Fibroblast of the aortic adventitia (primary cell): ENCODE measurements at regions not wholly inside any gene's neighbourhood (a gene's known extent, or its start where the extent isn't known, plus 50 kb on each side); places are given as distances from the start of the nearest gene placed in this dataset.

Experiments
- DNase-seq: peaks from one replicate; pipeline ENCODE4 v3.0.0-alpha.2; 2010; ENCODE audit warnings: low read depth
- H3K4me3 ChIP-seq: 2 replicates; pipeline ENCODE4 v1.5.1; 2011; ENCODE audit warnings: low read depth, mild to moderate bottlenecking, control low read depth, low read length, moderate library complexity
- CTCF ChIP-seq: IDR thresholded peaks from 2 replicates; pipeline ENCODE4 v1.5.1; 2011; ENCODE audit warnings: mild to moderate bottlenecking, low read length, control low read depth, inconsistent platforms; ENCODE audit not compliant: insufficient read depth

- H3K4me3 ChIP-seq: no peak overlapping the region
- peak; percentile 25 for DNase-seq
- TF ChIP-seq CTCF: no peak
Observed at GRCh38 chr13:50691176-50691680, 152.3 kb downstream of the DLEU7 start.

DNA sequence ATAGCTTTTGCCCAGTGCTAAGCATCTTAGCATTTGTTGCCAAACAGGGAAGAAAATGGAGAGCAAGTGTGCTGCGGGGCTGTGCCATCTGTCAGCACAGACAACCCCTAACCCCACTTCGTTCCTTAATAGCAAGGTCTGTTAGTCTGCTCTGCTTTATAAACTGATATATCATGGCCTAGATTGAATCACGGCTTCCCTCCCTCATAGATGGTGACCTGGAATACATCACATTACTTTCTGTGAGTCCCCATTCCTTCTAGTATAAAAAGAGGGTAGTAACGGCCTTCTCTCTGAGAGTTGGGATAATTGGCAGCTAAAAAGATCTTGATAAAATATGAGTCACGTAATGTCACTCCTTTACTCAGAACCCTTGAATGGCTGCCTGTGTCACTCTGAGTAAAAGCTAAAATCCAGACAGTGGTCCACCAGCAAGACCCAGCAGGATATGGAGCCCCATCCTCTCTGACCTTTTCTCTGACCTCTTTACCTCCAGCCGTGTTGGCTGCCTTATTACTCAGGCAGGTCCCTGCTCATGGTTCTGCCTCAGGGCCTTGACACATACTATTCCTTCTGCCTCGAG is 151.7 kb downstream of the DLEU7 start:
- peak; percentile 20 for DNase-seq
- no peak overlapping the region for H3K4me3 ChIP-seq
- no peak for TF ChIP-seq CTCF

DNA sequence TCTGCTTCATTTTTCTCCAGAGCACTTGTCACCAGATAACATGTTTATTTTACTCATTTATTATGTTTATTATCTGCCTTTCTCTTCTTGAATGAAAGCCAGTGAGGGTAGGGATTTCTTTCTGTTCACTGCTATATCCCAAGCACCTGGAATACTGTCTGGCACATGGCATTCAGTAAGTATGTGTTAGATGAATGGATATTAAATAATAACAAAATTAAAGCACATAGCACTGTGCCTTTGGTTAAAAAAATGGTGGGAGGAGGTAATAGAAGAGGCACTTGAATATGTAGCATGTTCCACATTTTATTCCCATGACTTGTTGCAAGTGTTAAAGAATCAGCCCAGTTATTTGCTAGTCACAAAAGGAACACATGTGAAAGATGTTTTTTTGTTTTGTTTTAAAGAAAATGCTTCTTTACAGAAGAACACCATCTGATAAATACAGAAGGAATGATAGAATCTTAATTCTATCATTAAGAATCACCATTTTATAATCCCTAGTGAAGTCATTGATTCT is 151.0 kb downstream of the DLEU7 start:
- no peak for TF ChIP-seq CTCF
- no peak overlapping the region for H3K4me3 ChIP-seq
- DNase-seq: no peak

DNA sequence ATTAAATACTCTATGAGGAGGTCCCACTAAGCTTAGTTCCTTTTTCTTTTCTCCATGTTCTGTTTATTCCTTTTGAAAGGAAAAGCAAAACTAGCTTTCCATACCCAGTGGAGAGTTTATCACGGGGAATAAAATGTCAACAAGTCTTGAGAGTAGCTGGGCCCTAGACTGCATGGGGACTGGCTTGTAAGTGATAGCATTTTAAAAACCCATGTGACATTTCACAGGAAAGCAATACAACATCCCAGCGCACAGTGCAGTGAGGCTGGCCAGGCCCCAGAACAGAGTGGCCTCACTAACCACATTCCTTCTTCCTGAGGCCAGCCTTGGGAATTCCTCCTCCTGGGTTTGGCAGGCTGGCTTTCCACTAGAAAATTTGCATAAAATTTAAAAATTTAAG is 149.8 kb downstream of the DLEU7 start:
- TF ChIP-seq CTCF: no peak
- DNase-seq: peak; percentile 55

DNA sequence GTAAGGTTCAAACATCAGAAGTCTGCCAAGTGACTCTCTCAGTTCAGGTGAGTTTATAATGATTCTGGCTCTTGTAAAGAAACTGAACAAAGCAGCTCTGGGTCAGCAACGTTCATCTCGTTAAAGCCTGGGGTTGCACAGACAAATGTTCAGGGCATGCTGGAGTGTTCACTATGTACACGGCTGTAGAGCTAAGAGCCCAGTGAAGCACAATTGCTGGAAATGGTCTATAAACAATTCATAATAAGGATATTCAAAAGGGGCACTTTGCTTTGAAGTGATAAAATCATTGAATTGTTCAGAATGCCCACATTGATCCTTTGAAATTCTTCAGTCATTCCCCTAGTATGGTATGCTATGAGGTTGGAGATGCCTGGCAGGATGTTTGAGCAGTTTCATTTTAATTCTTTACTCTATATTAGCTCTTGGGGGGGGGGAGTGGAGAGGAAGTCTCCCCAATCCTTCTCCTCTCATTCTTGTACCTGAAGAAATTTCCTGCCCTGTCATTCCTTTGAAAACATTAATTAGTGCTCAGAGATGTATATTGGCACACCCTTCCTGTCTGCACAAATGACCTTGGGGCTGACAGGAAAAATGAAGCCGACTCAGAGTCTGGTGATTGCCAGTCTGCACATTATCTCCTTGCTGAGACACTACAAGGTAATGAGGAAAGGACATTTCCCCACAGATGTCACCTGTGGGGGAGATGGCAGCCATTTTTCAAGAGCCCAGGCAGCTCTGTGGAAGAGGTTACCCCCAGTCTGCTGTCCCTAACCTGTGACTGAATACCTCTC is 145.5 kb downstream of the DLEU7 start:
- no peak for DNase-seq
- H3K4me3 ChIP-seq: no peak overlapping the region
- no peak for TF ChIP-seq CTCF

More for the DNA sequence above, 149.8 kb downstream of the DLEU7 start:
- H3K4me3 ChIP-seq: no peak overlapping the region

- DNase-seq: peak; percentile 29
- no peak for TF ChIP-seq CTCF
- H3K4me3 ChIP-seq: no peak overlapping the region
Observed at GRCh38 chr13:50699874-50700663, 143.4 kb downstream of the DLEU7 start.
